PC-9 (cell line): ENCODE measurements at regions not wholly inside any gene's neighbourhood (a gene's known extent, or its start where the extent isn't known, plus 50 kb on each side); places are given as distances from the start of the nearest gene placed in this dataset.

Source experiments
- CTCF ChIP-seq: fragments of 200-600 bp; sonication (generic); conservative IDR thresholded peaks from 2 replicates; pipeline ENCODE4 v1.6.1; 2017; ENCODE audit warnings: mixed run types, antibody characterized with exemption, mild to moderate bottlenecking, moderate library complexity
- EZH2 ChIP-seq: fragments of 200-600 bp; sonication (generic); IDR thresholded peaks from 2 replicates; pipeline ENCODE4 v1.8.0; 2017; ENCODE audit warnings: antibody characterized with exemption, low read depth

GRCh38 chr2:67600946-67601345, 203.8 kb downstream of the ETAA1 start:
- TF ChIP-seq CTCF (no peak), EZH2 (no peak)
